Activated naive CD8-positive, alpha-beta T cell treated with anti-CD3 and anti-CD28 coated beads, Interleukin-2, amount 50 U/mL, for 16 hours (primary cell): ENCODE measurements at regions not wholly inside any gene's neighbourhood (a gene's known extent, or its start where the extent isn't known, plus 50 kb on each side); places are given as distances from the start of the nearest gene placed in this dataset.
"Not testable (repeated sequence)": the region's sequence is repeated elsewhere in the genome, so short reads cannot be mapped to it uniquely, and the experiment has no call there.

Experiments used
- DNase-seq: peaks from one replicate; pipeline ENCODE4 v3.0.0-alpha.2; 2020; ENCODE audit warnings: low read depth, low spot score

DNA sequence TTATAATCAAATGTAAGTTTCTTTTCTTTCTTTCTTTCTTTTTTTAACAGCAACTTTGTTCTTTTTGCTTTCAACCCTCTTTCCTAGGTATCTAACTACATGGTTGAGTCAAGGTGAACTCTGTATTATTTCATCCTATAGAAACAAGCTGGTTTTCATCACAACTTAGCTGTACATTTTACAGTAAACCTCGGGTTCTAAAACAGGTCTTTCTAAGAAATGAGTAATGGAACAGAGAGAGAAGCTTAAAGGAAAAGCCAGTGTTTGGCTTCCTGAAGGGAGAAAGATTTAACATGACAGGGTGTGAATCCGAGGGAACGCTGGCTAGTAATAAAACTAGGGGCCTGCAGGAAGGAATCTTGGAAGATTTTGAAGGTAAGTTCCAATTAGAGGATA lies 143.4 kb upstream of the ITGB1 start:
- DNase-seq = no peak

DNA sequence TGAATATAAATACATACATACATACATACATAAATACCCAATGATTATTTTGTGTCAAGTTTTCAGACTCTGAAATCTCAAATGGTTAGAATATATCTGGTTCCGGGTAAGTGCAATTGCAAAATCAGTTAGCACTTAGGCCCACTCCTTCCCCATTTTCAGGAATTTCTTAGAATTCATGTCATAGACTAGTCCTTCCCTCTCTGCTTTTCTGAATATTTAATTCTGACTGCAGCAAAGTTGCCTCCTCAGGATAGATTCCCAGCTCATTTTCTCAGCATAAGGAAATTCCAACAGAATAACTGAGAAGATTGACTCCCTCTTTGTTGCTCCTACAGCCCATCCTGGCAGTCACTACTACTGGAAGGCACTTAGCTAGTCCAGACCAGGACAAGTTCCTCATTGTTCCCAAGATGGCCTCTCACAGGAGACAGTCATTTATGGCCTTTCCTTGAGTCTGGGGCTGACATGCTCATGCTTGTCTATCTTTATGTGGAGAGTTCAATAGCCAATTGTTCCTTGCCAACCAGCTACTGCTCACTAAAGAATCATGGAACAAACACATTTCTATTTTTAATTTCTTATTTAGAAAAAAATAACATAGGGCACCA lies 142.9 kb upstream of the ITGB1 start:
- no peak for DNase-seq

DNA sequence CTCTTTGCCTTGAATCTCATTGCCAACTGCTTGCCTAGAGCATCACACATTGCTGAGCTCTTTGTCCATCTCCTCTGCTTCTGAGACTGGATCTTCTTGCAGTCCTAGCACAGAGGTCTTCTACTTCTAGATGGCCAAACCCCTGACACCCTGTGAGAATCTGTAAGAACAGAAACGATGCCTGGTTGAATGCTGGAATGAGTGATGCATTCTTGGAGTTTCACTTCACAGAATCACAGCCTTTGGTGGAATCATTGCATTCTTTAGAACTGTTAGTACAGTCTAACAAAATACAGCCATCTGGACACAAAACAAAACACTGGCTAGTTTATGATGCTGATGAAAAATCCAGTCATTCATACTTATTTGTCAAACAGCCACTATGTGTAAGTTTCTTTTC lies 141.7 kb upstream of the ITGB1 start:
- DNase-seq = no peak

DNA sequence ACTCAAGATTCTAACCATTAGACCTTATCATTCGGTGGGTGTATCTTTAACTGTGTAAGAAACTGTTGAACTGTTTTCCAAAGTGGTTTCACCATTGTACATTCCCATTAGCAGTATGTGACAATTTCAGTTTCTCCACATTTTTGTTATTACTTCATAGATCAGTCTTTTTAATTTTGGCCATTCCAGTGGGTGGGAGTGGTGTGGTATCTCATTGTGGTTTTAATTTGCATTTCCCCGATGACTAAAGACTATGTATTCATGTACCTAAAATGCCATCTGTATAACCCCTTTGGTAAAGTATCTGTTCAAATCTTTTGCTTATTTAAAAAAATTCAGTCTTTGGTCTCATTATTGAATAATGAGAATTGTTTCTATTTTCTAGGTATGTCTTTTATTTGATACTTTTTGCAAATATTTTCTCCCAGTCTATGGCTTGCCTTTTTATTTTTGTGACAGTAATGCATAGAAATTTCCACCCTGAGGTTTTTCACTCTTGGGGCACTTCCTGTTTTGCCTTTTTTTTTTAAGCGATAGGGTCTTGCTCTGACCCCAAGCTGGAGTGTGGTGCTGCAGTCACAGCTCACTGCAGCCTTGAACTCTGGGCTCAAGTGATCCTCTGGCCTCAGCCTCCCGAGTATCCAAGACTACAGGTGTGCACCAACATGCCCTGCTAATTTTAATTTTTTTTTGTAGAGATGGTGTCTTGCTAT lies 141.1 kb upstream of the ITGB1 start:
- DNase-seq = no peak

DNA sequence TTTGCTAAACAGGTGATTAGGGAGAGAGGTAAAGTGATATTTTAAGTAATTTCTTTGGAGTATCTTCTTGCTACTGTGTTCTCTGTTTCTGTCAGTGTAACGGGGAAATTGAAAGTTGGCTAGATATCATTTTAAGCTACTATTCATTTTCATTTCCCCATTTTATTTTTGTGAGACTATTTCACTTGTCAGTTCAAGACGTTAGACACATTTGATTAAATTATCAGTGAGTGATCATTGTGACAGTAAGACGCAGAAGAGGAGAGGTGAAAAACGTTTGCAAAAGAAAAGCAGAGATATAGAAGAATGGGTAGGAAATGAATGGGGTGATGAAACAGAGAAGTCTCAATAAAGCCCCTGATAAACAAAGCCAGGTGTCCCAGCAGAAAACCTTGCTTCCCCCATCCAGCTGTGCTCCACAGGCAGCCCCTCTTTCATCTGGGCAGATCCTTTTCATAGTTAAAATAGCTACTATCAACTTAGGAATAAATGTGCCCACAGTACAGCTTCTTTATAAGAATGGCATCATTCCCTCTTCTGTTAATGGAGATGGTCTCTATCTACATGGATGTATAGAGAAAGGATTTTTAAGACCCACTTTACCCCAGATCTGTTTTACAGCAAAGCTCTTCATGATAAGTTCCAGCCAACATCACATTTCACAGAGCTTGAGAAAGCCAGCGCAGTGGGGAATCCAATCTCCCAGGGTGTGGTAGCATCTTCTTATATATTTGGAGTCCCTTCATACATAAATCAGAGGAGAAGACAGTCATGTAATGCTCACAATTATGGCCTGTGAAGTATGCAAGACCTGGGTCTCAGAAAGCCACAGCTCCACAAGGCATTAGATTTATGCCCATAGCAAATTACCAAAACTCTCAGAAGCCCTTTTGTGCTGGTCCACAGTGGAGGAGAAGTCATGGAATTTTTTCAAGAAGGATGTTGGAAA lies 138.1 kb upstream of the ITGB1 start:
- DNase-seq = no peak

DNA sequence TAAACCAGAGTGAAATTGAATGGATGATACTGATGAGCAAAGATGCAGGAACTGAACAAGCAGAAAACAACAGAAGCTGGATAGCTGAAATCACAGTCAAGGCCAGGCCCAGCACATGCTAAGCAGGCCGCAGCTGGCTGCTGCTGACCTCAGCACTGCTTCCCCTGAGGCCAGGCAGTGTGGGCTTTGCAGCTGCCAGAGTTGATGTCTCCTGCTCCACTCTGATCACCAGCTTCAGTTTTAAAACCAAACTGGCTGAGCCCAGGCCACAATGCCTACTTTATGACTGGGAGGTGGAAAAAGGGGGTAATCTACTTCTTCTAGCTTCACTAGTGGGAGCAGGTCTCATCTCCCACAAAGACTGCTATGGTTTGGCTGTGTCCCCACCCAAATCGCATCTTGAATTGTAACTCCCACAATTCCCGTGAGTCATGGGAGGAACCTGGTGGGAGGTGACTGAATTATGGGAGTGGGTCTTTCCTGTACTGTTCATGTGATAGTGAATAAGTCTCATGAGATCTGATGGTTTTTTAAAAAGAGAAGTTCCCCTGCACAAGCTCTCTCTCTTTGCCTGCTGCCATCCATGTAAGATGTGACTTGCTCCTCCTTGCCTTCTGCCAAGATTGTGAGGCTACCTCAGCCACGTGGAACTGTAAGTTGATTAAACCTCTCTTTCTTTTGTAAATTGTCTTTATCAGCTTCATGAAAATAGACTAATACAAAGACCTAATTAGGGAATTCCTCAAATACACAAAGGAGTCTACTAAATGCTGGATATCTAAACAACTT lies 136.4 kb upstream of the ITGB1 start:
- no peak for DNase-seq

DNA sequence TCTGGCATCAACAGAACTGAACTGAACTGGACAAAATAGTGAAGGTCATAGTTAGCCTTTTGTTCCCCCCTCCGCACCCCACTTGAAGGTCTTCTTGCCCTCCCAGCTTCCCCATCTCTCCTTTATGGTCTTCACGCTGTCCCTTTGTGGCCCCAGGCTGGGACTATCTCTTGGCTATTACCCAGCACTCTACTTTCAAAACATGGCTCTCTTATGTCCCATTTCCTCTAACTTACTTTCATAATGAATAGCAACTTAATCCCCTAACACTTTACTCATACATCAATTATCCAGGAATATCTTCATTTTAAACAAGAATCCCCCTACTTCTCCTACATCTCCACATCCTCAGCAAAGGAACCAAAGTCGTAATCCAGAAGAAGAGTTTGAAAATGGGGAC lies 135.3 kb upstream of the ITGB1 start:
- DNase-seq = no peak

DNA sequence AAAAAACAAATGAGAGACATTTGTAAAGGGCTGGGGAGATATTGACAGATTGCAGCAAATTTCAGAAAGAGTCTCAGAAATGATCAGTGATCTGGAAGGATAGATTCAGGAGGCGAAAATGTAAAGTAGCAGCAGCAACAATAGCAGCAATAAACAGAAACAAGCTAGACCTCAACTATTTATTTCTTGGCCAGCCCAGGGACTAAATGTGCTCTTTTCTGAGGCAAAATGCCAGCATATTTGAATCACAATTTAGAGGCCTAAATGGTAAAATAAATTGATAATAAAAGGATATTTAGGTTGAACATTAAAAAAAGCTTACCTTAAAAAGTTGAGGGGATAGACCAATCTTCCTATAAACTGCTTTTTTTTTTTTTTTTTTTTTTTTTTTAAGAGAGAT lies 134.6 kb upstream of the ITGB1 start:
- DNase-seq = no peak

DNA sequence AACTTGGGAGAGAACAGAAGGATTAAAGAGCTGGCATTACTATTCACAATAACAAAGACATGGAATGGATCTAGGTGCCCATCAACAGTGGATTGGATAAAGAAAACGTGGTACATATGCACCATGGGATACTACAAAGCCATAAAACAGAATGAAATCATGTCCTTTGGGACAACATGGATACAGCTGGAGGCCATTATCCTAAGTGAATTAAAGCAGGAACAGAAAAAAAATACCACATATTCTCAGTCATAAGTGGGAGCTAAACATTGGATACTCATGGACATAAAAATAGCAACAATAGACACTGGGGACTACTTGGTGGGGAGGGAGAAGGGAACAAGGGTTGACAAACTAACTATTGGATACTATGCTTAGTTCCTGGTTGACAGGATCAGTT lies 133.2 kb upstream of the ITGB1 start:
- DNase-seq = no peak

DNA sequence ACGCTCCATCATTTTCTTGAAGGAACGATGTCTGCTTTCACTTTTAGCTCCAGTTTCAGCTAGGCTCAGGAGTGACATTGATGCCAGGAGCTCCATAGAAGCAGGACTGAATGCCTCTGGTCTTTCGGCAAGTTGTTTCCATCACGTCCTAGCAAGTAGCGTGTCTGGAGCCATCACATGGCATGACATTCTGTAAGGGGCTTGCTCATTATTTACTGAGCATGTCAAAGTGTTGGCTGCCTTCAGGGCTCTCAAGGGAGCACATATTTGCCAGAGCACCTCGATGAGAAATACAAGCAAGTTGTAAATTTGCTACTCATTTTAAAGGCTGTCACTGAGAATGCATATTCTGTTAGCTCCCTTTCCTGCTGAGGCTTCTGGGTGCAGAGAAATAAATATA lies 131.0 kb upstream of the ITGB1 start:
- no peak for DNase-seq

DNA sequence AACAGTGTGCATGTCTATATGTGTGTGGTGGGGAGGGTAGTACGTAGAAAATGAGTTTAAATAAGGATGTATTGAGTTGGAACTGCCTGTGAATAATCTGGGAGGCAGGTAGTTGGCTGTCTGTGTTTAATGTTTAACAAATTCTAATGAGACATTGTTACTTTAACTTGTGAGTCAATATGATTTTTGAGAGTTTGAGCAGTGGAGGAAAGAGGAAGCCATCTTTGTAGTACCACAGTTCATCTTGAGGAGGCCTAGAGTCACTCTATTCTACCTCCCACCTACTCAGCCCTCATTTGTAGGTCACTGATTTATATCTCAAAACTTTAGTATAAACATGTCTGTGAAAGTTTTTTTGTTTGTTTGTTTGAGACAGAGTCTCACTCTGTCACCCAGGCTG lies 129.9 kb upstream of the ITGB1 start:
- DNase-seq = no peak

DNA sequence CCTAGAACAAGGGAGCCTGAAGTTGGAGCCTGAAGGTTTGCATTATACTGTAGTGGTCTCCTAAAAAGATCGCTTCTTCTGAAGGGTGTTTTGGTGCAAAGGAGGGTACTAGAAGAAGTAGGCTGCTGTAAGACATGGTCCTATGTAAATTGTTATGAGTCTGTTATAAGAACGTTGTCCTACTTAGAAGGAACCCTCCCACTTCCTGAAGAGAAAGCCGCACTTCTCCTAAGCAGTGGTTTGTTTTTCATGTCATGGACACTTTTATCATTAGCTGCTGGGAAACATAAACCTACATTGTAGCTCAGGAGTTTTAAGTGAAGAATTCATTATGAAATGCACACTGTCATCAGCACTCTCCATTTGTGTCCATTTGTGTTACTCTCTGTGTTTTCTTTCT lies 129.1 kb upstream of the ITGB1 start:
- DNase-seq = no peak

DNA sequence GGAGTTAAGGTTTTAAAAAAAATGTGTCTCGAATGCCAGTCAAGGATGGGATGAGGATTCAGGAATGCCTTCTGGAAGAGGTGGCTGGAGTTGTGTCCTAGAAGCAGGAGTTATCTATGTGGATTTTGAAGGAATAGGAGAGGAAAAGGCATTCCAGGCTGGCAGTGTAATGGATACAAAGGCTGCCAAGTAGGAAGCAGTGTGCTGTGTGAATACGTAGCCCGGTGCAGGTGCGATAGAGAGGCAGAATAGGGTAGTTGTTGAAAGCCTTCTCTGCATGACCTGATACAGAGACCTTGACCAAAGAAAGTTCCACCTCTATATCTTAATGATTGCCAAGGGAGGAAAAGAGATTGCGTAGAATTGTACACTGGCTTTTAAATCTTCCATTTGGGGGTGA lies 128.1 kb upstream of the ITGB1 start:
- DNase-seq = no peak

DNA sequence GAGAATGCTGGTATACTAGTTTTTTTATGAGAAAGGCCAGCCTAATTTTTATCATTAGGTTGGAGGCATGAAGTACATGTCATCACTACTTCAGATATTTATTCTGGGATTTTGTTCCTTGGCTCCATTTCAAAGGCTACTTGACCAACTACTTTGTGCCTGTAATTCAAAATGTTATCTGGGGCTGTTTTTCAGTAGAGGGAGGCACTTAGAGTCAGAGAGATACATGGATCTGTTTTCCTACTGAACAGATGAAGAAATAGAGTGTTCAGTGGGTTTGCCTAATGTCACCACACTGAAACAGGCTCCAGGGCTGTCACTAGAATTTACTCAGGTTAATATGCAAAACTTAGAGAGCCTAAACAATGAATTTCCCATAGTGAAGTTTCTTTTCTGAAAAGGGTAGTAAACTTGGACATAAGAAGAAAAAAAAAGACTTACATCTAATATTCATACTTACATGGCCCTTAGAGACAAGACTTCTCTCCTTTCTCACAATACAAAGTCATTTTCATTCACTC lies 127.3 kb upstream of the ITGB1 start:
- no peak for DNase-seq

DNA sequence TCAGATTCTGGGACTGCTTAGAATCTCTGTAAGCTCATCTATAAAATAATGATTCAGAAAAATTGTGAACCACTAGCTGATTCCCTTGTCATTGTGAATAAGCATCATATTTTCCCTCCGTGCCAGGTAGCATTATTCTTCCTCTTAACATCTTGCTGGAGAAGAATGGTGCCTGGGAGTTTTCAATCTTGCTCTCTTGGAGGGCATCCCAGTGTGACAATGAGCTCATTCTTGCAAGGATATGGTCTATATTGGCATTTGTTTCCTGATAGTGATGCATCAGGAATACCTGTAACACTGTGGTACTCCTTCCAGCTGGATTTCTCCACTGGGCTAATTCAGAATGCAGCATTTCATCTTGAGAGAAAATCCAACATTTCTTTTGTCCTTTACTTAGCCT lies 126.4 kb upstream of the ITGB1 start:
- DNase-seq = no peak

DNA sequence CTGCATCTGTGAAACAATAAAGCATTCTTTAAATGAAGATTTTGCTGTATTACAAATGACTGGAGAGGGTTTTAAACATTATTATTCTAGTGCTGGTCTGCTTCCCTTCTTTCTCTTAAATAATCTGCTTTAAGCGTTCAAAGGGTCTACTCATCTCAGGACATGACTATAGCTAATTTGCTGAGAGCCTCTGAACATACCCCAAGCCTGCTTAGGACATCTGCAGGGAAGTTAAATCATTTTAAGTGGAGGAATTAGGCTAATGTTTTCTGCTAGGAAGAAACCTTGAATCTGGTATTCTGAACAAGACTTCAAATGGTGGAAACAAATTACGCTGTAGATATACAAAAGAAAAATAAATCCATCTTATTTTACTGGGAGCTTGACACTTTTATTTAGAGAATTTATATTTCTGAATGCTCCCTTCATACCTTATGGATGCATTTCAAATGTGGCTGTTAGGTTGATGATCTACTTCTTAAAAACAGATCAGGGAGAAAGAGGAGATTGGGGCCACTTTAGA lies 124.4 kb upstream of the ITGB1 start:
- no peak for DNase-seq

DNA sequence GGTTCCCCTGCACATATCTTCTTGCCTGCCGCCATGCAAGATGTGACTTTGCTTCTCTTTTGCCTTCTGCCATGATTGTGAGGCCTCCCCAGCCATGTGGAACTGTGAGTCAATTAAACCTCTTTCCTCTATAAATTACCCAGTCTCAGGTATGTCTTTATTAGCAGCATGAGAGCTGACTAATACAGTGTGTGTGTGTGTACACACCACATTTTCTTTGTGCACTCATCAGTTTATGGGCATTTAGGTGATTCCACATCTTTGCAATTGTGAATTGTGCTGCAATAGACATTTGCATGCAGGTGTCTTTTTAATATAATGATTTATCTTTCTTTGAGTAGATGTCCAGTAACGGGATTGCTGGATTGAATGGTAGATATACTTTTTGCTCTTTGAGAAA lies 122.4 kb upstream of the ITGB1 start:
- not testable (repeated sequence) for DNase-seq

DNA sequence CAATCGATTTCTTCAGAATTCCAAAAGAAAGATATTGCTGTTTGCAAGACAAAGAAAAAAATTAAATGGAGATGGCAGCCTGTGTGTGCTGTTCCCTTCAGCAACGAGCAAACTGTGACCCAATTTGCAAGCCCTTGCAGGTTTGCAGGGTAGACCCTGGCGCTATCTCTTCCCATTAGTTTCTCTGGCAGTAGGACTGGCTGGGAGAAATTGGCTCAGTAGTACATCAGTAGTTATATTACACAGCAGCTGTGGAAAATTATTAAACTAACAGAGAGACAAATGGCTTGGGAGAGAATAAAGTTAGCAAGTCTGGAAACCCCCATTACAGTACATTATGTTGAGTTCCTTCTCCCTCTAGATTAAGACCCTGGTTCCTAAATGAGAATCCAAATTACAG lies 116.4 kb upstream of the ITGB1 start:
- no peak for DNase-seq

DNA sequence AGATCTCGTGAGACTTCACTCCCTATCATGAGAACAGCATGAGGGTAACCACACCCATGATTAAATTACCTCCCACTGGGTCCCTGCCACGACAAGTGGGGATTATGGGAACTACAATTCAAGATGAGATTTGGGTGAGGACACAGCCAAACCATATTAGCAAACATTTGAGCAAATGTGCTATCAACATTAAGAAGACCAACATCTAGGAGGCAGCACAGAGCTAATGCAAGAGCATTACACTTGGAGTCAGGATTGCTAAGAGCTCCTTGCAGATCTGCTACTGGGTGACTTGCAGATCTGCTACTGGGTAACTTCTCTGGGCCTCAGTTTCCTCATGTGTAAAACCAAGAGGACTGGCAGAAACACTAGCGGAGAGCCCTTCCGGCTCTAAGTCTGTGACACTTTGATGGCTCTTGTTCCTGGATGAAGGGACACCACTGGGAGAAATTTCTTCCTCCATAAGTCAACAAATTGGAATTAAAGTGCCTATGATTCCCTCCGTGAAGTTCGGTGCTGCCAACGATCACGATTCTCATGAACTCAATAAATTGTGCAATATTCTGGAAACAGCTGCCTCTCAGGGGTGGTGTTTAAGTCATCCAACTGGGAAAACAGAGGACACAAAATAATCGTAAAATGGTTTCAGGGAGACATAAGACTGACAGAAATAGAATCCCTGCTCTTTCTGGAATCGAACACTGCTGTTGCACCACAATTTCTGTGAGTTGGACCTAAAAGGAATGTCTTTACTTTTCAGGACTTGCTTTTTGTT lies 115.8 kb upstream of the ITGB1 start:
- no peak for DNase-seq

DNA sequence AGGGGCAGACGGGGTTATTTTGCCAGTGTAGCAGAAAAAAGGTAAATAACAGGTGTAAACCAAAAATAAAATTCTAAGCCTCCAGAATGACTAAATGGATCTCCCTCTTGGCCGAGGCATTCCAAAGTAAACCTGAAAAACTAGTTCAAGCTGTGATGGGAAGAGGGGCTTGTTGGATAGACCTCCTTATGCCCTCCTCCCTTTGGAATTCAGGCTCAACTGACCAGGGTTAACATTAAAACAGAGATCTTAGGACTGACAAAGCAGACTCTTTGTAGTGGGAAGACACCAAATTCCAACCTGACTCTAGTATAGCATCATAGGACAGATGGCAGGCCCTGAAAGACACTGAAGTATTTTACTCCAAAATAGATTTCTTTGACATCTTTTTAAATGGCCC lies 113.8 kb upstream of the ITGB1 start:
- DNase-seq = no peak

DNA sequence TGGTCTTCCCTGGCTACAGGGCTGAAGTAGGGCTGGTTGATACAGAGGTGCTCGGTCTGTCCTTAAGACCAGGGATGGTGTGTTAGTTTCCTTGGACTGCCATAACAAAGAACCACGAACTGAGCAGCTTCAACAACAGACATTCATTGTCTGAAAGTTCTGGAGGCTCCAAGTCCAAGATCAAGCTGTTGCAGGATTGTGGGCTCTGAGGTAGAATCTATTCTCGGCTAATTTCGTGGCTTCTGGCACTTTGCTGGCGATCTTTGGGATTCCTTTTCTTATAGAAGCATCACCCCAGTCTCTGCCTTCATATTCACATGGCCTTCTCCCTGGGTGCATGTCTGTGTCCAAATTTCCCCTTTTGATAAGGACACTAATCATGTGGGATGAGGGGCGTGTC lies 112.1 kb upstream of the ITGB1 start:
- no peak for DNase-seq
